ENCODE measurements at regions not wholly inside any gene's neighbourhood (a gene's known extent, or its start where the extent isn't known, plus 50 kb on each side); places are given as distances from the start of the nearest gene placed in this dataset.

GRCh38 chr20:12902992-12903391, 105.8 kb upstream of the SPTLC3 start:
- TF ChIP-seq, protein P1, sequence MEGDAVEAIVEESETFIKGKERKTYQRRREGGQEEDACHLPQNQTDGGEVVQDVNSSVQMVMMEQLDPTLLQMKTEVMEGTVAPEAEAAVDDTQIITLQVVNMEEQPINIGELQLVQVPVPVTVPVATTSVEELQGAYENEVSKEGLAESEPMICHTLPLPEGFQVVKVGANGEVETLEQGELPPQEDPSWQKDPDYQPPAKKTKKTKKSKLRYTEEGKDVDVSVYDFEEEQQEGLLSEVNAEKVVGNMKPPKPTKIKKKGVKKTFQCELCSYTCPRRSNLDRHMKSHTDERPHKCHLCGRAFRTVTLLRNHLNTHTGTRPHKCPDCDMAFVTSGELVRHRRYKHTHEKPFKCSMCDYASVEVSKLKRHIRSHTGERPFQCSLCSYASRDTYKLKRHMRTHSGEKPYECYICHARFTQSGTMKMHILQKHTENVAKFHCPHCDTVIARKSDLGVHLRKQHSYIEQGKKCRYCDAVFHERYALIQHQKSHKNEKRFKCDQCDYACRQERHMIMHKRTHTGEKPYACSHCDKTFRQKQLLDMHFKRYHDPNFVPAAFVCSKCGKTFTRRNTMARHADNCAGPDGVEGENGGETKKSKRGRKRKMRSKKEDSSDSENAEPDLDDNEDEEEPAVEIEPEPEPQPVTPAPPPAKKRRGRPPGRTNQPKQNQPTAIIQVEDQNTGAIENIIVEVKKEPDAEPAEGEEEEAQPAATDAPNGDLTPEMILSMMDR (IDR thresholded peaks at IDR 0.05) = no peak
- TF ChIP-seq POLR2A (IDR thresholded peaks at IDR 0.05) = no peak

Measured in lower leg skin (tissue), 3 donors.